Gastroesophageal sphincter (tissue), 4 donors: ENCODE measurements at regions not wholly inside any gene's neighbourhood (a gene's known extent, or its start where the extent isn't known, plus 50 kb on each side); places are given as distances from the start of the nearest gene placed in this dataset.

Source experiments
- ATAC-seq: fragments of 150-250 bp; one replicate; pipeline ENCODE4 v1.9.1; 2016; ENCODE audit warnings: mild to moderate bottlenecking, moderate library complexity
- H3K27ac ChIP-seq, 4 donors: fragments of 200-600 bp; sonication (generic) in 3 of 4; 1 replicate in 3 of 4; 2 replicates in 1 of 4; pipeline ENCODE4 v1.5.1; 2016 to 2019
- H3K27me3 ChIP-seq: fragments of 200-600 bp; sonication (generic); one replicate; pipeline ENCODE4 v1.5.1; 2019
- H3K36me3 ChIP-seq, 2 donors: fragments of 200-600 bp; sonication (generic); one replicate each; pipeline ENCODE4 v1.5.1; 2019; ENCODE audit warnings: control low read depth in 1 of 2
- H3K4me1 ChIP-seq, 3 donors: fragments of 200-600 bp; sonication (generic); 1 replicate in 2 of 3; 2 replicates in 1 of 3; pipeline ENCODE4 v1.5.1; 2016 to 2019; ENCODE audit warnings: control low read depth in 2 of 3
- H3K4me3 ChIP-seq, 2 donors: fragments of 200-600 bp; sonication (generic); one replicate each; pipeline ENCODE4 v1.5.1; 2019; ENCODE audit warnings: mild to moderate bottlenecking in 1 of 2, moderate library complexity in 1 of 2
- H3K9me3 ChIP-seq, 3 donors: fragments of 200-600 bp; sonication (generic); one replicate each; pipeline ENCODE4 v1.5.1; 2017 to 2019; ENCODE audit warnings: control low read depth in 2 of 3
- EP300 ChIP-seq: sonication (generic); formaldehyde crosslinking; IDR thresholded peaks from one replicate; pipeline ENCODE4 v1.6.1; 2017; ENCODE audit warnings: antibody characterized with exemption, mild to moderate bottlenecking
- POLR2A ChIP-seq, 2 donors: fragments of 450-650 bp; IDR thresholded peaks; one replicate each; pipeline ENCODE4 v1.6.1; 2017; ENCODE audit warnings: antibody characterized with exemption in 2 of 2, mild to moderate bottlenecking in 2 of 2, moderate library complexity in 1 of 2
- POLR2AphosphoS5 ChIP-seq: sonication (generic); formaldehyde crosslinking; IDR thresholded peaks from one replicate; pipeline ENCODE4 v1.6.1; 2017; ENCODE audit warnings: antibody characterized with exemption
- WGBS, 2 donors: methylation state at CpG; one replicate each; pipeline ENCODE4 v1.1.5; 2018; ENCODE audit warnings: low coverage in 1 of 2; 5-methylcytosine and 5-hydroxymethylcytosine counted together
- TF ChIP-seq, protein P1 (sequence below), 4 experiments: fragments of 200-600 bp in 2 of 4; fragments of 450-650 bp in 2 of 4; sonication (generic) in 1 of 4; IDR thresholded peaks; one replicate each; pipeline ENCODE4 v1.5.1; 2017 to 2019; ENCODE audit warnings: antibody characterized with exemption in 4 of 4, mild to moderate bottlenecking in 2 of 4, moderate library complexity in 2 of 4

DNA sequence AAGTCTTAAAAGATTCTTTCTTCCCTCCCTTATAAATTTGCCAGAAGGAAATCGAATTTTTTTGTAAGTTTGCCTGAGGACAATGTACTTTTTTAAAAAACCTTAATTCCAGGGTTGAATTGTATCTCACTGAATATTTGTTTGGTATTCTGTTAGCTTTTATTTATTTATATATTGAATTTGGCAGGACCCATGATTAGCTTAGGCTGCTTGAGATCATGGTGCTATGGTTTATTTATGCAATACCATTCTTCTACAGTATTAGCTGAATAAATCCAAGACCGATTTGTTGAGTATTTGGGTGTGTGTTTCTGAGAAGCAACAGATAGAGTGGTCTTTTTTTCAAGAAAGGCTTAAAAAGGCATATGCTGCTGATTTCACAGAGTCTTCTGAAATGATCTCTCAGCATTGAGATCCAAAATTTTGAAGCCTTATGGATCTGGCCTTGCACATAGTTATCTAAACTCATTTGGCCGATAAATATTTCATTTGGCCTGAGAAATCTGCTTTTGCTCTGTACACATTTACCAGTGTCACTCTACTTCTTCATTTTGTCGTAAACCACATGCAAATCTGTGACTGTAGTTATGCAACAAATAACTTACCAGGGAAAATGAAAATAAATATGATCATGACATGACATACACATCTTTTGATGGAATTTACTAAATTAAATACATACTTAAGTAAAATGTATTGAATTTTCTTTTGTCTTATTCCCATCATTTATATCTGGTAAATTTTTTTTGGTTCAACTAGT, 265.8 kb upstream of the FLRT2 start:
- H3K27me3 ChIP-seq = no peaks in the 10 kb centered on the region
- H3K4me1 ChIP-seq = no peaks in the 10 kb centered on the region
- WGBS, 2 donors = 73 to 78% methylated on average over 4 of the region's 4 CpGs
- no peaks in the 10 kb centered on the region for H3K9me3 ChIP-seq
- TF ChIP-seq, protein P1, sequence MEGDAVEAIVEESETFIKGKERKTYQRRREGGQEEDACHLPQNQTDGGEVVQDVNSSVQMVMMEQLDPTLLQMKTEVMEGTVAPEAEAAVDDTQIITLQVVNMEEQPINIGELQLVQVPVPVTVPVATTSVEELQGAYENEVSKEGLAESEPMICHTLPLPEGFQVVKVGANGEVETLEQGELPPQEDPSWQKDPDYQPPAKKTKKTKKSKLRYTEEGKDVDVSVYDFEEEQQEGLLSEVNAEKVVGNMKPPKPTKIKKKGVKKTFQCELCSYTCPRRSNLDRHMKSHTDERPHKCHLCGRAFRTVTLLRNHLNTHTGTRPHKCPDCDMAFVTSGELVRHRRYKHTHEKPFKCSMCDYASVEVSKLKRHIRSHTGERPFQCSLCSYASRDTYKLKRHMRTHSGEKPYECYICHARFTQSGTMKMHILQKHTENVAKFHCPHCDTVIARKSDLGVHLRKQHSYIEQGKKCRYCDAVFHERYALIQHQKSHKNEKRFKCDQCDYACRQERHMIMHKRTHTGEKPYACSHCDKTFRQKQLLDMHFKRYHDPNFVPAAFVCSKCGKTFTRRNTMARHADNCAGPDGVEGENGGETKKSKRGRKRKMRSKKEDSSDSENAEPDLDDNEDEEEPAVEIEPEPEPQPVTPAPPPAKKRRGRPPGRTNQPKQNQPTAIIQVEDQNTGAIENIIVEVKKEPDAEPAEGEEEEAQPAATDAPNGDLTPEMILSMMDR (IDR thresholded peaks at IDR 0.05) = no peak
- TF ChIP-seq POLR2A (IDR thresholded peaks at IDR 0.05) = no peak
- no peak for TF ChIP-seq EP300
- TF ChIP-seq POLR2AphosphoS5 = no peak
- no peaks in the 10 kb centered on the region for H3K36me3 ChIP-seq
- no peak overlapping the region for H3K4me3 ChIP-seq
- ATAC-seq = no peak
- no peak overlapping the region for H3K27ac ChIP-seq

DNA sequence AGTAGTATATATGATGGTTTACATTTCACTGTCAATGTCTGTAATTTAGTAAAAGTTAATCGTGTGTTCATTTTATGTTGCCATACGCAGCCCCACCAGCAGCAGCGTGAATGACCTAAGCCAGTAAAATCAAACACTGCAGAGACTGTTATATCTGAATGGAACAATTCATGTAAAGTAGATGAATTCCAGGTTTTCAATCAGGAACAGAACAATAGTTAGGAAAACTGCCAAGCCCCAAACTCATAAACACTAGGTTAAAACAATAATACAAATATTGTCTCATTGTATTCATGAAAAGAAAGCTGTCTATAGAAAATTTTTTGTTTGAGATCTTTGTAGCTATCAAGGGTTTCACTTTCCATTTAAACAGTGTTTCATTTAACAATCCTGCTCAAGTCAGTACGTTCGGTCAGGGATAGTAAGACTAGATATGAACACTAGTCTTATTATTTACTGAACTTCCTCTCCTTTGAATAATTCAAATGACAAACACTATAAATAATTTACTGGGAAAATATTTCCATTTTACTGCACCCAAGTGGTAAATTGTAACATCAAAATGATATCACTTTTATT, 256.8 kb upstream of the FLRT2 start:
- WGBS, 2 donors = 38 to 39% methylated on average over 5 of the region's 5 CpGs
- TF ChIP-seq POLR2A (IDR thresholded peaks at IDR 0.05) (no peak), EP300 (no peak), POLR2AphosphoS5 (no peak)
- TF ChIP-seq, protein P1 (IDR thresholded peaks at IDR 0.05) = no peak
- Histone ChIP-seq H3K27me3 (no peaks in the 10 kb centered on the region), H3K4me3 (no peak overlapping the region), H3K4me1 (no peaks in the 10 kb centered on the region), H3K9me3 (no peaks in the 10 kb centered on the region), H3K36me3 (no peaks in the 10 kb centered on the region), H3K27ac (no peak overlapping the region)
- no peak for ATAC-seq

DNA sequence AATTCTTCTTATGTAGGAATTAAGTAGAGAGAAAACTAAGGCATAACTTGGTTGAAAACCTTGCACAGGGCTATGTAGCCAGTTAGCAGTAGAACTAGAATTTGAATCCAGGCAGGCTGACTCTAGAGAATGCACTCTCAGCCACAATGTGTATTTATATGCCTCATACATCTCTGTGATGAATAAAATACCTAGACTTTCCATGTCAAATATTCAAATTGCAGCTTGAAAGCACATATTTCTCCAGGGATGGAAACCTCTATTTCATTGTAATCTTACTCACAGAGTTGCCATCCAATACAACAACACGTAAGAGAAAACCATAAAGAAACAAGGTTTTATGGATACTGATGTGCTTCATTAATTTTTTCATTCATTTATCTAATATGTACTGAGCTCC, 256.0 kb upstream of the FLRT2 start:
- Histone ChIP-seq H3K27ac (no peak overlapping the region), H3K27me3 (no peaks in the 10 kb centered on the region), H3K9me3 (no peaks in the 10 kb centered on the region), H3K4me3 (no peak overlapping the region), H3K36me3 (no peaks in the 10 kb centered on the region), H3K4me1 (no peaks in the 10 kb centered on the region)
- ATAC-seq = no peak
- TF ChIP-seq, protein P1 (IDR thresholded peaks at IDR 0.05) = no peak
- no peak for TF ChIP-seq EP300
- WGBS, 2 donors = 82 to 89% methylated on average over 1 of the region's 1 CpG

DNA sequence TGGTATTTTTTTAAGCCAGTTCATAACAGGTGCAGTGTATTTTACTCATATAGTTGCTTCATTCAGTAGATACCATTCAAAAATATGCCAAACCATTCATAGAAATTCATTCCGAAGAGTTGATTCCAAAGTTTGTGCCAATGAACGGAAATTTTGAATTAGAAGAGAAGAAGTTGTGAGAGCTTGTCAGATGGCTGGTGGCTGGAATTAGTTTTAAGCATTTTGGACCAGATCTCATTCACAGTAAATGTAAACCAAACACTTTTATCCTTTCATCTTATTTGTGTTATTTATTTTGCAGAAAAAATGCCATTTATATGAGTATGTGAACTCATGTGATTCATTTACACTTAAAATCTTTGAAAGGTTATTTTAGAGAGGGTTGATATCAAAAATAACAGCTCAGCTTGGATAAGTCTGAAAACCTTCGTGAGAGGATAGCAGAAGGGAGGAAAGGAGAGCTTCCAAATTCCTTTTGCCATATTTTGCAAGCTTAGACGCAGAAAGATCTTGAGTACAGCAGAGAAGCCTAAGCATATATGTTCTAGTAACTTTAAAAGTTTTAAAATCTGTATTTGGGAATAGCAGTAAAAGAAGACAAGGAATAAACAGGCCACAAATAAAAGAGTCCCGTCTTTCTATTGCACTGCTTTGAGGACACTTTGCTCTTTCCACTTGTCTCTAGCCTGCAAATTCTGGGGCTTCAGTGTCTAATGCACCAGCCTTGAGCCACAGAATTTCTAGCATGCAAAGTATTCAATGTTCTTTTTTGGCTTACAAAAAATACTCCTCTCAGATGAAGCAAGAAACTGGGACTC, 253.6 kb upstream of the FLRT2 start:
- H3K9me3 ChIP-seq = no peaks in the 10 kb centered on the region
- no peak for ATAC-seq
- H3K4me1 ChIP-seq = no peaks in the 10 kb centered on the region
- no peaks in the 10 kb centered on the region for H3K36me3 ChIP-seq
- TF ChIP-seq POLR2AphosphoS5 (no peak), POLR2A (IDR thresholded peaks at IDR 0.05) (no peak), EP300 (no peak)
- TF ChIP-seq, protein P1 (IDR thresholded peaks at IDR 0.05) = no peak
- no peaks in the 10 kb centered on the region for H3K27me3 ChIP-seq
- WGBS, 2 donors = 66 to 74% methylated on average over 5 of the region's 5 CpGs
- no peak overlapping the region for H3K27ac ChIP-seq
- H3K4me3 ChIP-seq = no peak overlapping the region

DNA sequence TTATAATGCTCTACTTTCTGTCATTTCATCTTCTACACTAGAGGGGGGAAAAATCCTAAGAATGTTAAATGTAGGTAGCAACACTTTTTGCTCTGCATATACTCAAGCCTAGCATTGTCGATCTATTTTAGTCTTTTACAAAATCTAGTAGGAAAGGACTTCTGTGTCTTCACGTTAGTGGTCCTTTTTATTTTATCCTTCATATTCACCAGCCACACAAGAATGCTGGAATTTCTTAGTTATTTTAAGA, 253.0 kb upstream of the FLRT2 start:
- H3K27ac ChIP-seq = no peak overlapping the region
- no peaks in the 10 kb centered on the region for H3K9me3 ChIP-seq
- H3K4me1 ChIP-seq = no peaks in the 10 kb centered on the region
- H3K4me3 ChIP-seq = no peak overlapping the region
- TF ChIP-seq, protein P1 (IDR thresholded peaks at IDR 0.05) = no peak
- no peak for TF ChIP-seq EP300
- no peak for TF ChIP-seq POLR2A (IDR thresholded peaks at IDR 0.05)
- no peak for TF ChIP-seq POLR2AphosphoS5
- ATAC-seq = no peak
- H3K36me3 ChIP-seq = no peaks in the 10 kb centered on the region
- no peaks in the 10 kb centered on the region for H3K27me3 ChIP-seq
- 48 to 87% methylated on average over 2 of the region's 2 CpGs for WGBS, 2 donors
